Activated naive CD4-positive, alpha-beta T cell treated with anti-CD3 and anti-CD28 coated beads, Interleukin-2, amount 50 U/mL, for 24 hours (primary cell): ENCODE measurements at regions not wholly inside any gene's neighbourhood (a gene's known extent, or its start where the extent isn't known, plus 50 kb on each side); places are given as distances from the start of the nearest gene placed in this dataset.

Experiments used
- H3K27ac Mint-ChIP-seq: one replicate; pipeline ENCODE4 v1.8.0; 2021; ENCODE audit warnings: mild to moderate bottlenecking, mixed read lengths
- H3K27me3 Mint-ChIP-seq: one replicate; pipeline ENCODE4 v1.8.0; 2021; ENCODE audit warnings: mixed read lengths
- H3K36me3 Mint-ChIP-seq: one replicate; pipeline ENCODE4 v1.8.0; 2021; ENCODE audit warnings: mixed read lengths
- H3K4me1 Mint-ChIP-seq: one replicate; pipeline ENCODE4 v1.8.0; 2021; ENCODE audit warnings: mixed read lengths
- H3K4me3 Mint-ChIP-seq: one replicate; pipeline ENCODE4 v1.8.0; 2021; ENCODE audit warnings: mild to moderate bottlenecking, mixed read lengths
- H3K9me3 Mint-ChIP-seq: one replicate; pipeline ENCODE4 v1.8.0; 2021; ENCODE audit warnings: mixed read lengths

GRCh38 chr11:11163236-11163635, 189.8 kb downstream of the CSNK2A3 start:
- no peaks in the 10 kb centered on the region for H3K27me3 Mint-ChIP-seq
- no peak overlapping the region for H3K4me3 Mint-ChIP-seq
- no peaks in the 10 kb centered on the region for H3K9me3 Mint-ChIP-seq
- H3K27ac Mint-ChIP-seq, result no peak overlapping the region
- no peaks in the 10 kb centered on the region for H3K4me1 Mint-ChIP-seq
- no peaks in the 10 kb centered on the region for H3K36me3 Mint-ChIP-seq

- Mint-ChIP-seq H3K27ac (peak overlapping the region; percentile 84), H3K4me1 (peaks cover 38% of the 10 kb centered on the region), H3K27me3 (no peaks in the 10 kb centered on the region), H3K9me3 (no peaks in the 10 kb centered on the region), H3K4me3 (no peak overlapping the region), H3K36me3 (peaks cover 5% of the 10 kb centered on the region)
Observed at GRCh38 chr11:11157185-11157584, 195.9 kb downstream of the CSNK2A3 start.

- H3K27me3 Mint-ChIP-seq, result no peaks in the 10 kb centered on the region
- H3K9me3 Mint-ChIP-seq, result no peaks in the 10 kb centered on the region
- H3K4me1 Mint-ChIP-seq, result peaks cover 48% of the 10 kb centered on the region
- H3K36me3 Mint-ChIP-seq, result peaks cover 6% of the 10 kb centered on the region
- peak overlapping the region; percentile 80 for H3K4me3 Mint-ChIP-seq
- H3K27ac Mint-ChIP-seq, result peak overlapping the region; percentile 84
Observed at GRCh38 chr11:11155962-11156815, 196.9 kb downstream of the CSNK2A3 start.

GRCh38 chr11:11152877-11153276, 200.2 kb downstream of the CSNK2A3 start:
- H3K4me3 Mint-ChIP-seq, result no peak overlapping the region
- no peaks in the 10 kb centered on the region for H3K9me3 Mint-ChIP-seq
- H3K4me1 Mint-ChIP-seq, result peaks cover 81% of the 10 kb centered on the region
- H3K36me3 Mint-ChIP-seq, result peaks cover 6% of the 10 kb centered on the region
- no peaks in the 10 kb centered on the region for H3K27me3 Mint-ChIP-seq
- H3K27ac Mint-ChIP-seq, result peak overlapping the region; percentile 2

- peaks cover 84% of the 10 kb centered on the region for H3K4me1 Mint-ChIP-seq
- no peaks in the 10 kb centered on the region for H3K27me3 Mint-ChIP-seq
- peak overlapping the region; percentile 90 for H3K27ac Mint-ChIP-seq
- H3K36me3 Mint-ChIP-seq, result peaks cover 7% of the 10 kb centered on the region
- H3K4me3 Mint-ChIP-seq, result peak overlapping the region; percentile 72
- H3K9me3 Mint-ChIP-seq, result no peaks in the 10 kb centered on the region
Observed at GRCh38 chr11:11149671-11150459, 203.2 kb downstream of the CSNK2A3 start.

GRCh38 chr11:11148596-11148995, 204.5 kb downstream of the CSNK2A3 start:
- H3K36me3 Mint-ChIP-seq, result peaks cover 4% of the 10 kb centered on the region
- H3K9me3 Mint-ChIP-seq, result no peaks in the 10 kb centered on the region
- no peaks in the 10 kb centered on the region for H3K27me3 Mint-ChIP-seq
- H3K27ac Mint-ChIP-seq, result no peak overlapping the region
- peaks cover 71% of the 10 kb centered on the region for H3K4me1 Mint-ChIP-seq
- no peak overlapping the region for H3K4me3 Mint-ChIP-seq

- H3K4me1 Mint-ChIP-seq, result peaks cover 67% of the 10 kb centered on the region
- peak overlapping the region; percentile 2 for H3K4me3 Mint-ChIP-seq
- no peaks in the 10 kb centered on the region for H3K9me3 Mint-ChIP-seq
- peaks cover 4% of the 10 kb centered on the region for H3K36me3 Mint-ChIP-seq
- H3K27me3 Mint-ChIP-seq, result no peaks in the 10 kb centered on the region
- no peak overlapping the region for H3K27ac Mint-ChIP-seq
Observed at GRCh38 chr11:11148104-11148509, 204.9 kb downstream of the CSNK2A3 start.

- Mint-ChIP-seq H3K36me3 (peaks cover 2% of the 10 kb centered on the region), H3K9me3 (no peaks in the 10 kb centered on the region), H3K27me3 (no peaks in the 10 kb centered on the region), H3K27ac (no peak overlapping the region), H3K4me1 (peaks cover 54% of the 10 kb centered on the region), H3K4me3 (no peak overlapping the region)
Observed at GRCh38 chr11:11146830-11147229, 206.2 kb downstream of the CSNK2A3 start.

- H3K36me3 Mint-ChIP-seq, result peaks cover 1% of the 10 kb centered on the region
- no peaks in the 10 kb centered on the region for H3K9me3 Mint-ChIP-seq
- no peak overlapping the region for H3K4me3 Mint-ChIP-seq
- no peak overlapping the region for H3K27ac Mint-ChIP-seq
- no peaks in the 10 kb centered on the region for H3K27me3 Mint-ChIP-seq
- peaks cover 25% of the 10 kb centered on the region for H3K4me1 Mint-ChIP-seq
Observed at GRCh38 chr11:11143849-11144248, 209.2 kb downstream of the CSNK2A3 start.

GRCh38 chr11:11142430-11142829, 210.6 kb downstream of the CSNK2A3 start:
- no peaks in the 10 kb centered on the region for H3K27me3 Mint-ChIP-seq
- no peaks in the 10 kb centered on the region for H3K9me3 Mint-ChIP-seq
- H3K36me3 Mint-ChIP-seq, result no peaks in the 10 kb centered on the region
- no peak overlapping the region for H3K27ac Mint-ChIP-seq
- peaks cover 23% of the 10 kb centered on the region for H3K4me1 Mint-ChIP-seq
- H3K4me3 Mint-ChIP-seq, result no peak overlapping the region

- Mint-ChIP-seq H3K9me3 (no peaks in the 10 kb centered on the region), H3K27ac (no peak overlapping the region), H3K36me3 (no peaks in the 10 kb centered on the region), H3K4me1 (peaks cover 22% of the 10 kb centered on the region), H3K27me3 (no peaks in the 10 kb centered on the region), H3K4me3 (no peak overlapping the region)
Observed at GRCh38 chr11:11141065-11141464, 212.0 kb downstream of the CSNK2A3 start.

GRCh38 chr11:11140510-11140909, 212.5 kb downstream of the CSNK2A3 start:
- no peak overlapping the region for H3K4me3 Mint-ChIP-seq
- H3K27me3 Mint-ChIP-seq, result no peaks in the 10 kb centered on the region
- H3K36me3 Mint-ChIP-seq, result no peaks in the 10 kb centered on the region
- no peaks in the 10 kb centered on the region for H3K9me3 Mint-ChIP-seq
- H3K4me1 Mint-ChIP-seq, result peaks cover 23% of the 10 kb centered on the region
- H3K27ac Mint-ChIP-seq, result no peak overlapping the region

GRCh38 chr11:11137339-11137738, 215.7 kb downstream of the CSNK2A3 start:
- H3K4me3 Mint-ChIP-seq, result no peak overlapping the region
- H3K4me1 Mint-ChIP-seq, result peaks cover 23% of the 10 kb centered on the region
- no peaks in the 10 kb centered on the region for H3K27me3 Mint-ChIP-seq
- H3K27ac Mint-ChIP-seq, result peak overlapping the region; percentile 23
- peaks cover 1% of the 10 kb centered on the region for H3K36me3 Mint-ChIP-seq
- H3K9me3 Mint-ChIP-seq, result no peaks in the 10 kb centered on the region

GRCh38 chr11:11135820-11136476, 217.1 kb downstream of the CSNK2A3 start:
- no peaks in the 10 kb centered on the region for H3K9me3 Mint-ChIP-seq
- H3K4me1 Mint-ChIP-seq, result peaks cover 23% of the 10 kb centered on the region
- peaks cover 1% of the 10 kb centered on the region for H3K36me3 Mint-ChIP-seq
- no peak overlapping the region for H3K4me3 Mint-ChIP-seq
- H3K27ac Mint-ChIP-seq, result no peak overlapping the region
- H3K27me3 Mint-ChIP-seq, result no peaks in the 10 kb centered on the region

GRCh38 chr11:11129118-11129517, 223.9 kb downstream of the CSNK2A3 start:
- peaks cover 15% of the 10 kb centered on the region for H3K9me3 Mint-ChIP-seq
- peaks cover 7% of the 10 kb centered on the region for H3K36me3 Mint-ChIP-seq
- no peak overlapping the region for H3K27ac Mint-ChIP-seq
- no peak overlapping the region for H3K4me3 Mint-ChIP-seq
- H3K27me3 Mint-ChIP-seq, result no peaks in the 10 kb centered on the region
- no peaks in the 10 kb centered on the region for H3K4me1 Mint-ChIP-seq

- H3K27ac Mint-ChIP-seq, result no peak overlapping the region
- no peaks in the 10 kb centered on the region for H3K4me1 Mint-ChIP-seq
- H3K36me3 Mint-ChIP-seq, result peaks cover 7% of the 10 kb centered on the region
- H3K4me3 Mint-ChIP-seq, result no peak overlapping the region
- H3K27me3 Mint-ChIP-seq, result no peaks in the 10 kb centered on the region
- H3K9me3 Mint-ChIP-seq, result peaks cover 15% of the 10 kb centered on the region
Observed at GRCh38 chr11:11125618-11126017, 227.4 kb downstream of the CSNK2A3 start.
